K562 (cell line): ENCODE measurements at regions not wholly inside any gene's neighbourhood (a gene's known extent, or its start where the extent isn't known, plus 50 kb on each side); places are given as distances from the start of the nearest gene placed in this dataset.

Experiments used
- ARID2 ChIP-seq: fragments of 450-650 bp; IDR thresholded peaks from 2 replicates; pipeline ENCODE4 v1.6.1; 2017; ENCODE audit warnings: antibody characterized with exemption, mild to moderate bottlenecking
- BCLAF1 ChIP-seq, 2 experiments: fragments of 450-650 bp in 1 of 2; IDR thresholded peaks; 2 replicates each; pipeline ENCODE4 v1.6.1; 2011 to 2017; ENCODE audit warnings: low read depth in 2 of 2, antibody characterized with exemption in 1 of 2, borderline replicate concordance in 1 of 2, low read length in 1 of 2, mild to moderate bottlenecking in 1 of 2, mixed read lengths in 1 of 2; ENCODE audit not compliant: control insufficient read depth in 1 of 2
- BRCA1 ChIP-seq, 2 experiments: fragments of 450-650 bp in 1 of 2; sonication (generic) in 1 of 2; formaldehyde crosslinking in 1 of 2; IDR thresholded peaks; 2 replicates each; pipeline versions ENCODE4 v1.5.0 to v1.6.1; 2017 to 2020; ENCODE audit warnings: mild to moderate bottlenecking in 1 of 2, missing genetic modification reagents in 1 of 2
- PHF20 ChIP-seq: fragments of 450-650 bp; IDR thresholded peaks from 2 replicates; pipeline ENCODE4 v1.6.1; 2018; ENCODE audit not compliant: partially characterized antibody
- SIN3A ChIP-seq, 2 experiments: fragments of 150-350 bp in 1 of 2; IDR thresholded peaks; 2 replicates each; pipeline ENCODE4 v1.6.1; 2011 to 2016; ENCODE audit warnings: borderline replicate concordance in 2 of 2, low read depth in 2 of 2, low read length in 2 of 2, mild to moderate bottlenecking in 2 of 2, moderate library complexity in 2 of 2; ENCODE audit not compliant: control insufficient read depth in 1 of 2
- ZNF785 ChIP-seq: fragments of 250-450 bp; sonication (Bioruptor Pico); IDR thresholded peaks from 2 replicates; pipeline ENCODE4 v1.4.0; 2020; ENCODE audit warnings: mild to moderate bottlenecking
- ZSCAN29 ChIP-seq: fragments of 450-650 bp; IDR thresholded peaks from 2 replicates; pipeline ENCODE4 v1.6.1; 2017
- TF ChIP-seq, protein P1 (sequence below), 3 experiments: IDR thresholded peaks in 2 of 3; conservative IDR thresholded peaks in 1 of 3; 2 replicates each; pipeline ENCODE4 v1.5.1; 2011 to 2012; ENCODE audit warnings: low read length in 3 of 3, mild to moderate bottlenecking in 3 of 3, control low read depth in 2 of 3, improper control_type of control experiment in 1 of 3, inconsistent platforms in 1 of 3, low read depth in 1 of 3, mixed read lengths in 1 of 3, moderate library complexity in 1 of 3; ENCODE audit not compliant: insufficient read depth in 2 of 3

DNA sequence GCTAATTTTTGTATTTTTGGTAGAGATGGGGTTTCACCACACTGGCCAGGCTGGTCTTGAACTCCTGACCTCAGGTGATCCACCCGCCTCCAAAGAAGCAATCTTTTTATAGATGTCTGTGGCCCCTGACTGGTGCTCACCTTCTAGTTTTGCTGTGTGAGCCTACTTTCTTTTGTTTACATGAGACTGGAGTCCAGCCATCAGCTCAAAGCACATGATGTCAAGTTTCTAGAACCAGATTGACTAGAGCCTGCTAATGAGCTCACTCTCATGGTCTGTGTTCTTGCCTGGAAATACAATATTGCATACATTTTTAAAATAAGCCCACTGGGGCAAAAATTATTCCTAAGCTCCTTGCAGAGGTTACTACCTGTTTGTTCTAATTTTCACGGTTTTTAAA, 102.9 kb upstream of the PIK3R1 start:
- TF ChIP-seq, protein P1, sequence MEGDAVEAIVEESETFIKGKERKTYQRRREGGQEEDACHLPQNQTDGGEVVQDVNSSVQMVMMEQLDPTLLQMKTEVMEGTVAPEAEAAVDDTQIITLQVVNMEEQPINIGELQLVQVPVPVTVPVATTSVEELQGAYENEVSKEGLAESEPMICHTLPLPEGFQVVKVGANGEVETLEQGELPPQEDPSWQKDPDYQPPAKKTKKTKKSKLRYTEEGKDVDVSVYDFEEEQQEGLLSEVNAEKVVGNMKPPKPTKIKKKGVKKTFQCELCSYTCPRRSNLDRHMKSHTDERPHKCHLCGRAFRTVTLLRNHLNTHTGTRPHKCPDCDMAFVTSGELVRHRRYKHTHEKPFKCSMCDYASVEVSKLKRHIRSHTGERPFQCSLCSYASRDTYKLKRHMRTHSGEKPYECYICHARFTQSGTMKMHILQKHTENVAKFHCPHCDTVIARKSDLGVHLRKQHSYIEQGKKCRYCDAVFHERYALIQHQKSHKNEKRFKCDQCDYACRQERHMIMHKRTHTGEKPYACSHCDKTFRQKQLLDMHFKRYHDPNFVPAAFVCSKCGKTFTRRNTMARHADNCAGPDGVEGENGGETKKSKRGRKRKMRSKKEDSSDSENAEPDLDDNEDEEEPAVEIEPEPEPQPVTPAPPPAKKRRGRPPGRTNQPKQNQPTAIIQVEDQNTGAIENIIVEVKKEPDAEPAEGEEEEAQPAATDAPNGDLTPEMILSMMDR (IDR thresholded peaks at IDR 0.05 in 2 of 3, conservative IDR thresholded peaks at IDR 0.05 in 1 of 3; ENCODE audit: insufficient read depth in 2 of 3, low read depth in 1 of 3, low read length in 3 of 3) = no peak
- TF ChIP-seq BRCA1 (IDR thresholded peaks at IDR 0.05) (no peak), BRCA1 (CRISPR knock-in tag; IDR thresholded peaks at IDR 0.05) (no peak), BCLAF1 (IDR thresholded peaks at IDR 0.05; ENCODE audit: borderline replicate concordance in 1 of 2, control insufficient read depth in 1 of 2, low read depth in 2 of 2, low read length in 1 of 2) (no peak), PHF20 (no peak), ZSCAN29 (no peak), ZNF785 (CRISPR knock-in tag) (no peak), ARID2 (no peak), SIN3A (IDR thresholded peaks at IDR 0.05; ENCODE audit: borderline replicate concordance in 2 of 2, control insufficient read depth in 1 of 2, low read depth in 2 of 2, low read length in 2 of 2) (no peak)
